Suprapubic skin (tissue), 4 donors: ENCODE measurements at regions not wholly inside any gene's neighbourhood (a gene's known extent, or its start where the extent isn't known, plus 50 kb on each side); places are given as distances from the start of the nearest gene placed in this dataset.

Experiments
- DNase-seq, 2 donors: peaks; one replicate each; pipeline ENCODE4 v3.0.0-alpha.2; 2019; ENCODE audit warnings: low spot score in 2 of 2
- H3K27ac ChIP-seq: fragments of 200-600 bp; sonication (generic); one replicate; pipeline ENCODE4 v1.5.1; 2019
- H3K27me3 ChIP-seq: fragments of 200-600 bp; sonication (generic); one replicate; pipeline ENCODE4 v1.5.1; 2019
- H3K36me3 ChIP-seq: fragments of 200-600 bp; sonication (generic); one replicate; pipeline ENCODE4 v1.5.1; 2019
- H3K4me1 ChIP-seq: fragments of 200-600 bp; sonication (generic); one replicate; pipeline ENCODE4 v1.5.1; 2019
- H3K4me3 ChIP-seq: fragments of 200-600 bp; sonication (generic); one replicate; pipeline ENCODE4 v1.5.1; 2019; ENCODE audit warnings: mild to moderate bottlenecking
- H3K9me3 ChIP-seq: fragments of 200-600 bp; sonication (generic); one replicate; pipeline ENCODE4 v1.5.1; 2019
- EP300 ChIP-seq: sonication (generic); formaldehyde crosslinking; IDR thresholded peaks from one replicate; pipeline ENCODE4 v1.6.1; 2017; ENCODE audit warnings: antibody characterized with exemption
- POLR2A ChIP-seq, 2 donors: fragments of 450-650 bp; IDR thresholded peaks; one replicate each; pipeline ENCODE4 v1.6.1; 2017; ENCODE audit warnings: antibody characterized with exemption in 2 of 2, mild to moderate bottlenecking in 2 of 2, moderate library complexity in 2 of 2
- POLR2AphosphoS5 ChIP-seq, 3 donors: sonication (generic); formaldehyde crosslinking; IDR thresholded peaks; one replicate each; pipeline ENCODE4 v1.6.1; 2017; ENCODE audit warnings: antibody characterized with exemption in 3 of 3
- WGBS: methylation state at CpG from one replicate; pipeline ENCODE4 v1.1.5; 2018; 5-methylcytosine and 5-hydroxymethylcytosine counted together
- TF ChIP-seq, protein P1 (sequence below), 2 donors: fragments of 200-600 bp in 1 of 2; fragments of 450-650 bp in 1 of 2; sonication (generic) in 1 of 2; IDR thresholded peaks; one replicate each; pipeline ENCODE4 v1.5.1; 2016 to 2019; ENCODE audit warnings: antibody characterized with exemption in 2 of 2, mild to moderate bottlenecking in 1 of 2, moderate library complexity in 1 of 2

DNA sequence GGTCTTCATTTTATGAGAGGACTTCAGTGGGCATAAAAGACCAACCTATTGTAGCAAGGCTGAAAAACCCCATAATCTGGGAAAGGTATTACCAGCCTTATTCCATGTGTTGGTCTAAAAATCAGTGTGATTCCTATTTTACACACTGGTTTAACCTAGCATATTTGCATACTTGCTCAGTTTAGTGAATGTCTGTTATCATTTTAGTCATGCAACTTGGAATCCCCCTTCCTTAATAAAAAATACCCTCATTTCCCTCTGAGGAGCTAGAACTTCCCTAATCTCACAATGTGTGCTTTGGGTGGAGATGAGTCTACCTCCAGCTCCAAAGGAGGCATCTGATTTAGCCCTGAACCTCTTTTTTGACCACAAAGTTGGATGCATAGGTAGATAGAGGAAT lies 312.8 kb upstream of the SORCS1 start:
- H3K9me3 ChIP-seq: no peaks in the 10 kb centered on the region
- no peak overlapping the region for H3K27ac ChIP-seq
- no peak overlapping the region for H3K4me3 ChIP-seq
- no peak for DNase-seq
- TF ChIP-seq POLR2AphosphoS5 (IDR thresholded peaks at IDR 0.05) (no peak), POLR2A (IDR thresholded peaks at IDR 0.05) (no peak), EP300 (no peak)
- TF ChIP-seq, protein P1, sequence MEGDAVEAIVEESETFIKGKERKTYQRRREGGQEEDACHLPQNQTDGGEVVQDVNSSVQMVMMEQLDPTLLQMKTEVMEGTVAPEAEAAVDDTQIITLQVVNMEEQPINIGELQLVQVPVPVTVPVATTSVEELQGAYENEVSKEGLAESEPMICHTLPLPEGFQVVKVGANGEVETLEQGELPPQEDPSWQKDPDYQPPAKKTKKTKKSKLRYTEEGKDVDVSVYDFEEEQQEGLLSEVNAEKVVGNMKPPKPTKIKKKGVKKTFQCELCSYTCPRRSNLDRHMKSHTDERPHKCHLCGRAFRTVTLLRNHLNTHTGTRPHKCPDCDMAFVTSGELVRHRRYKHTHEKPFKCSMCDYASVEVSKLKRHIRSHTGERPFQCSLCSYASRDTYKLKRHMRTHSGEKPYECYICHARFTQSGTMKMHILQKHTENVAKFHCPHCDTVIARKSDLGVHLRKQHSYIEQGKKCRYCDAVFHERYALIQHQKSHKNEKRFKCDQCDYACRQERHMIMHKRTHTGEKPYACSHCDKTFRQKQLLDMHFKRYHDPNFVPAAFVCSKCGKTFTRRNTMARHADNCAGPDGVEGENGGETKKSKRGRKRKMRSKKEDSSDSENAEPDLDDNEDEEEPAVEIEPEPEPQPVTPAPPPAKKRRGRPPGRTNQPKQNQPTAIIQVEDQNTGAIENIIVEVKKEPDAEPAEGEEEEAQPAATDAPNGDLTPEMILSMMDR (IDR thresholded peaks at IDR 0.05): no peak
- no peaks in the 10 kb centered on the region for H3K27me3 ChIP-seq
- H3K36me3 ChIP-seq: no peaks in the 10 kb centered on the region
- no peaks in the 10 kb centered on the region for H3K4me1 ChIP-seq

DNA sequence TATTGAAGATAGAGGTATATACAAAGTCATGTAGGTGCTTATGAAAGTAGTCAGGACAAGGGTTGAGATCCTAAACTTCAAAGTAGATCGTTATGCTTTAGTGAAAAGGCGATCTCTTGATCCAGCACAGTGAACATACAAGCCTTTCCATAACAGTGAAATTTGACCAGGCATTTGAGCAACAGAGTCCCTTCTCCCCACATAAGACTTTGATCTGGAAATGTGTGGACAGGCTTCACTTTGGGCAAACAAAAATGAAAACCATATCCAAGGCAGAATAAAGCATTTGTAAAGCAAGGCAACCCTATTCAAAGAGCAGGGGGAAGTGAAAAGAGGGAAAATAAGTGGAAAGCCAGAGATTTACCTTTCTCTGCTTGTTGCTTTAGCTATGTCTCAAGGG lies 311.9 kb upstream of the SORCS1 start:
- Histone ChIP-seq H3K4me3 (no peak overlapping the region), H3K4me1 (no peaks in the 10 kb centered on the region), H3K9me3 (no peaks in the 10 kb centered on the region), H3K27ac (no peak overlapping the region), H3K27me3 (no peaks in the 10 kb centered on the region), H3K36me3 (no peaks in the 10 kb centered on the region)
- TF ChIP-seq, protein P1 (IDR thresholded peaks at IDR 0.05): no peak
- TF ChIP-seq POLR2A (IDR thresholded peaks at IDR 0.05): no peak
- TF ChIP-seq EP300: no peak
- TF ChIP-seq POLR2AphosphoS5 (IDR thresholded peaks at IDR 0.05): no peak
- 67% methylated on average over 2 of the region's 2 CpGs for WGBS
- DNase-seq: no peak

DNA sequence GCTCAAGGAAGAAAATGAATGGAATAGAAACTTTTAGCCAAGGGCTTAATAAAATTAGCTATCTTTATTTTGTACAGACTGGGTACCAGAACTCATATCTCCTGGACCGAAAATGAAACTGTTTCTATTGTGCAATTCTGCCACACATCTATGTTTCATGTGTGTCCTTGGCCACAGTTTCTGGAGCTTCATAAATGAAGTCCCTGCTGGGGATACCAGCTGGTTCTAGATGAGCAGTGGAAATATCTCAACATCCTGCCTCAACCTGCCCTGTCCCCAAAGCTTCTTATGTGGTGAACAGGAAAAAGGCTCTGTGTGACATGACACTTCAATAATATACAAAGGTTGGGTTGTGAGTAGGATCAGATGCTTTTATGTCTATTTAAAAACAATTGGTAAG lies 310.1 kb upstream of the SORCS1 start:
- 77% methylated on average over 1 of the region's 1 CpG for WGBS
- TF ChIP-seq, protein P1 (IDR thresholded peaks at IDR 0.05): no peak
- TF ChIP-seq POLR2A (IDR thresholded peaks at IDR 0.05): no peak
- no peak for DNase-seq

DNA sequence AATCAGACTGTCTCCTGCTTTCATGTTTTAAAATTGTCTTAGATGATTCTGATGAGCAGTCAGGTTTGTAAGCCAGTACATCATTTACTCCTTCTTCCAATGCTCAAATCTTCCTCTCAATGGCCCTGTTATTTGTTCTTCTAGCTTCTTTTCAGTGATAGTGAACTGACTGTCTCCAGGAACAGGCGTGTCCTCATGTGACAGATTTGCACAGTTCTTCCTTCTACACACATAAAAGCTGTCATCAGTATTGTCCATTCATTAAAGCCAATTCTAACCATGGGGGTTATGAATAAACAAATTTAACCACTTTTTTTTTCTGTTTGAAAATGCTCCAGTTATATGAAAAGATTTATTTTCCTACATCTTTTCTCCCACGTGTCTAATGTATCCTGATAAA lies 308.7 kb upstream of the SORCS1 start:
- Histone ChIP-seq H3K4me1 (no peaks in the 10 kb centered on the region), H3K9me3 (no peaks in the 10 kb centered on the region), H3K27ac (no peak overlapping the region), H3K27me3 (no peaks in the 10 kb centered on the region), H3K36me3 (no peaks in the 10 kb centered on the region), H3K4me3 (no peak overlapping the region)
- DNase-seq: no peak
- WGBS: 71% methylated on average over 2 of the region's 2 CpGs
- TF ChIP-seq POLR2A (IDR thresholded peaks at IDR 0.05): no peak
- no peak for TF ChIP-seq POLR2AphosphoS5 (IDR thresholded peaks at IDR 0.05)
- TF ChIP-seq EP300: no peak
- TF ChIP-seq, protein P1 (IDR thresholded peaks at IDR 0.05): no peak

More for the DNA sequence above, 310.1 kb upstream of the SORCS1 start:
- H3K4me3 ChIP-seq: no peak overlapping the region
- no peaks in the 10 kb centered on the region for H3K4me1 ChIP-seq
- H3K9me3 ChIP-seq: no peaks in the 10 kb centered on the region
- no peak overlapping the region for H3K27ac ChIP-seq
- no peaks in the 10 kb centered on the region for H3K27me3 ChIP-seq
- no peaks in the 10 kb centered on the region for H3K36me3 ChIP-seq

DNA sequence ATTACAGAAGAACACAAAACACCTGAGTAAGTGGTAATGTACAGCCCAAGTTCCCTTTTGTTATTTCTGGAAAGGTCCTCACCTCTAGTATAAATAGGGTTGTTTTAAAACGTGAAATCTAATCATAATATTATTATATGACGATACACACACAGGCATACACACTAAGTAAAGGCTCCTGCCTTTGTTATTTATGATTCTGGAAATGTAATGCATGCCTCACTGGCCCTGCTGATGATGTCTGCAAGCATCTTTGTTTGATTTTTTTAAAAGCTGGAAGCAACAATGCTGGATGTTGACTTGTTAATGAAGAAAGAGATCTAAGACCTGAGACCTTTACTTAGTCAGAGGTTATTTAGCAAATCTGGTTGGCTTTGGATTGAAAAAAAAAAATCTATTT lies 307.4 kb upstream of the SORCS1 start:
- H3K9me3 ChIP-seq: no peaks in the 10 kb centered on the region
- H3K4me1 ChIP-seq: no peaks in the 10 kb centered on the region
- H3K4me3 ChIP-seq: no peak overlapping the region
- no peak for TF ChIP-seq POLR2A (IDR thresholded peaks at IDR 0.05)
- TF ChIP-seq, protein P1 (IDR thresholded peaks at IDR 0.05): no peak
- no peak for TF ChIP-seq EP300
- TF ChIP-seq POLR2AphosphoS5 (IDR thresholded peaks at IDR 0.05): no peak
- H3K27ac ChIP-seq: no peak overlapping the region
- no peaks in the 10 kb centered on the region for H3K27me3 ChIP-seq
- WGBS: 80% methylated on average over 2 of the region's 2 CpGs
- no peak for DNase-seq
- no peaks in the 10 kb centered on the region for H3K36me3 ChIP-seq
